PC-9 (cell line): ENCODE measurements at regions not wholly inside any gene's neighbourhood (a gene's known extent, or its start where the extent isn't known, plus 50 kb on each side); places are given as distances from the start of the nearest gene placed in this dataset.

ENCODE experiments used
- EZH2 ChIP-seq: fragments of 200-600 bp; sonication (generic); IDR thresholded peaks from 2 replicates; pipeline ENCODE4 v1.8.0; 2017; ENCODE audit warnings: antibody characterized with exemption, low read depth
- TF ChIP-seq, protein P1 (sequence below): fragments of 200-600 bp; sonication (generic); conservative IDR thresholded peaks from 2 replicates; pipeline ENCODE4 v1.6.1; 2017; ENCODE audit warnings: mixed run types, antibody characterized with exemption, mild to moderate bottlenecking, moderate library complexity

GRCh38 chr4:15234856-15235126 lies 193.0 kb upstream of the C1QTNF7 start:
- TF ChIP-seq, protein P1, sequence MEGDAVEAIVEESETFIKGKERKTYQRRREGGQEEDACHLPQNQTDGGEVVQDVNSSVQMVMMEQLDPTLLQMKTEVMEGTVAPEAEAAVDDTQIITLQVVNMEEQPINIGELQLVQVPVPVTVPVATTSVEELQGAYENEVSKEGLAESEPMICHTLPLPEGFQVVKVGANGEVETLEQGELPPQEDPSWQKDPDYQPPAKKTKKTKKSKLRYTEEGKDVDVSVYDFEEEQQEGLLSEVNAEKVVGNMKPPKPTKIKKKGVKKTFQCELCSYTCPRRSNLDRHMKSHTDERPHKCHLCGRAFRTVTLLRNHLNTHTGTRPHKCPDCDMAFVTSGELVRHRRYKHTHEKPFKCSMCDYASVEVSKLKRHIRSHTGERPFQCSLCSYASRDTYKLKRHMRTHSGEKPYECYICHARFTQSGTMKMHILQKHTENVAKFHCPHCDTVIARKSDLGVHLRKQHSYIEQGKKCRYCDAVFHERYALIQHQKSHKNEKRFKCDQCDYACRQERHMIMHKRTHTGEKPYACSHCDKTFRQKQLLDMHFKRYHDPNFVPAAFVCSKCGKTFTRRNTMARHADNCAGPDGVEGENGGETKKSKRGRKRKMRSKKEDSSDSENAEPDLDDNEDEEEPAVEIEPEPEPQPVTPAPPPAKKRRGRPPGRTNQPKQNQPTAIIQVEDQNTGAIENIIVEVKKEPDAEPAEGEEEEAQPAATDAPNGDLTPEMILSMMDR, result no peak
- TF ChIP-seq EZH2, result no peak
